GM23338 (cell line): ENCODE measurements at regions not wholly inside any gene's neighbourhood (a gene's known extent, or its start where the extent isn't known, plus 50 kb on each side); places are given as distances from the start of the nearest gene placed in this dataset.

Source experiments
- ATAC-seq: fragments of 200-7000 bp; cut with Tn5 transposase; 3 replicates; pipeline ENCODE4 v1.9.1; 2020
- DNase-seq: peaks from one replicate; pipeline ENCODE4 v3.0.0-alpha.2; 2015; ENCODE audit warnings: low spot score
- H2AFZ ChIP-seq: fragments of 200-600 bp; sonication (generic); 2 replicates; pipeline ENCODE4 v1.8.0; 2016; ENCODE audit warnings: antibody characterized with exemption, mild to moderate bottlenecking, moderate library complexity
- H3F3A ChIP-seq: fragments of 200-600 bp; sonication (generic); replicated peaks from 2 replicates; pipeline ENCODE4 v1.8.0; 2017; ENCODE audit warnings: antibody characterized with exemption, mixed run types, low read depth
- H3K27ac ChIP-seq: fragments of 200-600 bp; sonication (generic); 2 replicates; pipeline ENCODE4 v1.6.1; 2016; ENCODE audit warnings: low read depth
- H3K27me3 ChIP-seq: fragments of 200-600 bp; sonication (generic); 2 replicates; pipeline ENCODE4 v1.8.0; 2016; ENCODE audit warnings: mild to moderate bottlenecking, mixed run types, moderate library complexity; ENCODE audit not compliant: insufficient read depth
- H3K36me3 ChIP-seq: fragments of 200-600 bp; sonication (generic); 2 replicates; pipeline ENCODE4 v1.8.0; 2016; ENCODE audit warnings: mild to moderate bottlenecking; ENCODE audit not compliant: insufficient read depth
- H3K4me1 ChIP-seq: fragments of 200-600 bp; sonication (generic); 2 replicates; pipeline ENCODE4 v1.8.0; 2016; ENCODE audit warnings: mild to moderate bottlenecking, moderate library complexity; ENCODE audit not compliant: insufficient read depth
- H3K4me2 ChIP-seq: fragments of 200-600 bp; sonication (generic); 2 replicates; pipeline ENCODE4 v1.7.1; 2017; ENCODE audit warnings: mixed run types
- H3K4me3 ChIP-seq: fragments of 200-600 bp; sonication (generic); 2 replicates; pipeline ENCODE4 v1.6.1; 2016; ENCODE audit warnings: mixed run types
- H3K79me2 ChIP-seq: fragments of 200-600 bp; sonication (generic); replicated peaks from 2 replicates; pipeline ENCODE4 v1.8.0; 2017; ENCODE audit warnings: mild to moderate bottlenecking; ENCODE audit not compliant: insufficient read depth
- H3K9me2 ChIP-seq: fragments of 200-600 bp; sonication (generic); 2 replicates; pipeline ENCODE4 v1.8.0; 2017; ENCODE audit not compliant: insufficient read depth
- H4K20me1 ChIP-seq: fragments of 200-600 bp; sonication (generic); replicated peaks from 2 replicates; pipeline ENCODE4 v1.8.0; 2017; ENCODE audit warnings: mild to moderate bottlenecking; ENCODE audit not compliant: insufficient read depth
- H3K27ac Mint-ChIP-seq: 2 replicates; pipeline ENCODE4 v1.8.0; 2020; ENCODE audit warnings: inconsistent platforms, mild to moderate bottlenecking, moderate library complexity, mixed read lengths
- H3K27me3 Mint-ChIP-seq: 3 replicates; pipeline ENCODE4 v1.8.0; 2022; ENCODE audit warnings: low read depth, mild to moderate bottlenecking, moderate library complexity, mixed read lengths, inconsistent platforms; ENCODE audit not compliant: insufficient read depth, poor library complexity
- H3K36me3 Mint-ChIP-seq: 3 replicates; pipeline ENCODE4 v1.8.0; 2021; ENCODE audit warnings: low read depth, mild to moderate bottlenecking, inconsistent platforms, moderate library complexity, mixed read lengths
- H3K4me1 Mint-ChIP-seq: 3 replicates; pipeline ENCODE4 v1.8.0; 2020; ENCODE audit warnings: mild to moderate bottlenecking, inconsistent platforms, mixed read lengths
- H3K4me3 Mint-ChIP-seq: 3 replicates; pipeline ENCODE4 v1.8.0; 2021; ENCODE audit warnings: moderate library complexity, mild to moderate bottlenecking, inconsistent platforms, mixed read lengths
- H3K9me3 Mint-ChIP-seq: 3 replicates; pipeline ENCODE4 v1.8.0; 2020; ENCODE audit warnings: moderate library complexity, mild to moderate bottlenecking, inconsistent platforms, mixed read lengths
- CREB1 ChIP-seq: fragments of 250-450 bp; sonication (Bioruptor Pico); IDR thresholded peaks from 2 replicates; pipeline ENCODE4 v1.5.0; 2020; ENCODE audit warnings: low read depth, mild to moderate bottlenecking, moderate library complexity
- EZH2phosphoT487 ChIP-seq: fragments of 200-600 bp; sonication (generic); IDR thresholded peaks from one replicate; pipeline ENCODE4 v1.8.1; 2018; ENCODE audit warnings: antibody characterized with exemption; ENCODE audit not compliant: unreplicated experiment
- JUNB ChIP-seq: IDR thresholded peaks from one replicate; pipeline ENCODE4 v1.6.1; 2016; ENCODE audit warnings: antibody characterized with exemption; ENCODE audit not compliant: unreplicated experiment
- NANOG ChIP-seq: IDR thresholded peaks from 2 replicates; pipeline ENCODE4 v1.6.1; 2016; ENCODE audit warnings: antibody characterized with exemption, borderline replicate concordance
- POLR2AphosphoS5 ChIP-seq: IDR thresholded peaks from 2 replicates; pipeline ENCODE4 v1.6.1; 2016; ENCODE audit warnings: antibody characterized with exemption, low read depth
- STAT1 ChIP-seq: IDR thresholded peaks from one replicate; pipeline ENCODE4 v1.6.1; 2016; ENCODE audit warnings: antibody characterized with exemption; ENCODE audit not compliant: unreplicated experiment
- ZNF114 ChIP-seq: fragments of 250-450 bp; sonication (Bioruptor Pico); IDR thresholded peaks from 2 replicates; pipeline ENCODE4 v1.5.0; 2020; ENCODE audit warnings: mild to moderate bottlenecking, moderate library complexity
- TF ChIP-seq, protein P1 (sequence below): fragments of 250-450 bp; sonication (Bioruptor Pico); IDR thresholded peaks from 2 replicates; pipeline ENCODE4 v1.5.0; 2020; ENCODE audit warnings: mild to moderate bottlenecking, moderate library complexity
- TF ChIP-seq, protein P2 (sequence below), 2 experiments: fragments of 200-600 bp in 1 of 2; sonication (generic) in 1 of 2; conservative IDR thresholded peaks; 2 replicates each; pipeline versions ENCODE4 v1.5.1 to v1.6.1; 2016 to 2017; ENCODE audit warnings: antibody characterized with exemption in 2 of 2, low read depth in 2 of 2, mild to moderate bottlenecking in 2 of 2, moderate library complexity in 1 of 2
- TF ChIP-seq, protein P3 (sequence below): IDR thresholded peaks from 2 replicates; pipeline ENCODE4 v1.6.1; 2016; ENCODE audit warnings: antibody characterized with exemption

DNA sequence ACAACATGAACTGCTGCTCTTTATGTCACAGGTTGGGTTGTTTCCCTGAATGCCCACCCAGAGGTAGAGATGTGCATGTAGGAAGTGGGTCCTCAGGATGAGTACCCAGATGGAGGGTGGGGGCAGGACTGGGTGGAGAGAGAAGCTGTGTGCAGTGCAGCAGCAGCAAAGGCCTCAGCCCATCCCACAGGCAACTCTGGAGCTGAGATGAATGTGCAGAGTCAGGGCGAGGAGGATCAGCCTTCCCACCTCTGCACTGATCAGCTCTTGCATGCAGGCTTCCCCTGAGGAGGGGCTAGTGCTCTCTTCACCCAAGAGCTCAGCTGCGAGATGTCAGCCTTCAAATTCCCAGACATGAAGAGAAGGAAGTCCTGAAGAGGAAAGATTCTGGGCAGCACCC is 326.2 kb upstream of the RAB6C start:
- H3K27ac Mint-ChIP-seq = no peak overlapping the region
- peaks cover 3% of the 10 kb centered on the region for H3K27me3 Mint-ChIP-seq
- Histone ChIP-seq H3K79me2 (no peaks in the 10 kb centered on the region), H3K36me3 (no peaks in the 10 kb centered on the region), H3K4me3 (no peak overlapping the region), H3K4me1 (no peaks in the 10 kb centered on the region), H2AFZ (peak overlapping the region; percentile 28; the same call in 1 of the 2 replicates), H4K20me1 (no peaks in the 10 kb centered on the region), H3K9me2 (peaks cover 6% of the 10 kb centered on the region), H3F3A (no peaks in the 10 kb centered on the region), H3K4me2 (no peak overlapping the region), H3K27ac (no peak overlapping the region), H3K27me3 (no peaks in the 10 kb centered on the region)
- ATAC-seq (peak; percentile 36; the same call in 2 of the 3 replicates), DNase-seq (no peak)
- TF ChIP-seq, protein P1, sequence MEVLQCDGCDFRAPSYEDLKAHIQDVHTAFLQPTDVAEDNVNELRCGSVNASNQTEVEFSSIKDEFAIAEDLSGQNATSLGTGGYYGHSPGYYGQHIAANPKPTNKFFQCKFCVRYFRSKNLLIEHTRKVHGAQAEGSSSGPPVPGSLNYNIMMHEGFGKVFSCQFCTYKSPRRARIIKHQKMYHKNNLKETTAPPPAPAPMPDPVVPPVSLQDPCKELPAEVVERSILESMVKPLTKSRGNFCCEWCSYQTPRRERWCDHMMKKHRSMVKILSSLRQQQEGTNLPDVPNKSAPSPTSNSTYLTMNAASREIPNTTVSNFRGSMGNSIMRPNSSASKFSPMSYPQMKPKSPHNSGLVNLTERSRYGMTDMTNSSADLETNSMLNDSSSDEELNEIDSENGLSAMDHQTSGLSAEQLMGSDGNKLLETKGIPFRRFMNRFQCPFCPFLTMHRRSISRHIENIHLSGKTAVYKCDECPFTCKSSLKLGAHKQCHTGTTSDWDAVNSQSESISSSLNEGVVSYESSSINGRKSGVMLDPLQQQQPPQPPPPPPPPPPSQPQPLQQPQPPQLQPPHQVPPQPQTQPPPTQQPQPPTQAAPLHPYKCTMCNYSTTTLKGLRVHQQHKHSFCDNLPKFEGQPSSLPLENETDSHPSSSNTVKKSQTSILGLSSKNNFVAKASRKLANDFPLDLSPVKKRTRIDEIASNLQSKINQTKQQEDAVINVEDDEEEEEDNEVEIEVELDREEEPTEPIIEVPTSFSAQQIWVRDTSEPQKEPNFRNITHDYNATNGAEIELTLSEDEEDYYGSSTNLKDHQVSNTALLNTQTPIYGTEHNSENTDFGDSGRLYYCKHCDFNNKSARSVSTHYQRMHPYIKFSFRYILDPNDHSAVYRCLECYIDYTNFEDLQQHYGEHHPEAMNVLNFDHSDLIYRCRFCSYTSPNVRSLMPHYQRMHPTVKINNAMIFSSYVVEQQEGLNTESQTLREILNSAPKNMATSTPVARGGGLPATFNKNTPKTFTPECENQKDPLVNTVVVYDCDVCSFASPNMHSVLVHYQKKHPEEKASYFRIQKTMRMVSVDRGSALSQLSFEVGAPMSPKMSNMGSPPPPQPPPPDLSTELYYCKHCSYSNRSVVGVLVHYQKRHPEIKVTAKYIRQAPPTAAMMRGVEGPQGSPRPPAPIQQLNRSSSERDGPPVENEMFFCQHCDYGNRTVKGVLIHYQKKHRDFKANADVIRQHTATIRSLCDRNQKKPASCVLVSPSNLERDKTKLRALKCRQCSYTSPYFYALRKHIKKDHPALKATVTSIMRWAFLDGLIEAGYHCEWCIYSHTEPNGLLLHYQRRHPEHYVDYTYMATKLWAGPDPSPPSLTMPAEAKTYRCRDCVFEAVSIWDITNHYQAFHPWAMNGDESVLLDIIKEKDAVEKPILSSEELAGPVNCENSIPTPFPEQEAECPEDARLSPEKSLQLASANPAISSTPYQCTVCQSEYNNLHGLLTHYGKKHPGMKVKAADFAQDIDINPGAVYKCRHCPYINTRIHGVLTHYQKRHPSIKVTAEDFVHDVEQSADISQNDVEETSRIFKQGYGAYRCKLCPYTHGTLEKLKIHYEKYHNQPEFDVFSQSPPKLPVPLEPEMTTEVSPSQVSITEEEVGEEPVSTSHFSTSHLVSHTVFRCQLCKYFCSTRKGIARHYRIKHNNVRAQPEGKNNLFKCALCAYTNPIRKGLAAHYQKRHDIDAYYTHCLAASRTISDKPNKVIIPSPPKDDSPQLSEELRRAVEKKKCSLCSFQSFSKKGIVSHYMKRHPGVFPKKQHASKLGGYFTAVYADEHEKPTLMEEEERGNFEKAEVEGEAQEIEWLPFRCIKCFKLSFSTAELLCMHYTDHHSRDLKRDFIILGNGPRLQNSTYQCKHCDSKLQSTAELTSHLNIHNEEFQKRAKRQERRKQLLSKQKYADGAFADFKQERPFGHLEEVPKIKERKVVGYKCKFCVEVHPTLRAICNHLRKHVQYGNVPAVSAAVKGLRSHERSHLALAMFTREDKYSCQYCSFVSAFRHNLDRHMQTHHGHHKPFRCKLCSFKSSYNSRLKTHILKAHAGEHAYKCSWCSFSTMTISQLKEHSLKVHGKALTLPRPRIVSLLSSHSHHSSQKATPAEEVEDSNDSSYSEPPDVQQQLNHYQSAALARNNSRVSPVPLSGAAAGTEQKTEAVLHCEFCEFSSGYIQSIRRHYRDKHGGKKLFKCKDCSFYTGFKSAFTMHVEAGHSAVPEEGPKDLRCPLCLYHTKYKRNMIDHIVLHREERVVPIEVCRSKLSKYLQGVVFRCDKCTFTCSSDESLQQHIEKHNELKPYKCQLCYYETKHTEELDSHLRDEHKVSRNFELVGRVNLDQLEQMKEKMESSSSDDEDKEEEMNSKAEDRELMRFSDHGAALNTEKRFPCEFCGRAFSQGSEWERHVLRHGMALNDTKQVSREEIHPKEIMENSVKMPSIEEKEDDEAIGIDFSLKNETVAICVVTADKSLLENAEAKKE (CRISPR knock-in tag) = no peak
- TF ChIP-seq EZH2phosphoT487 = no peak
- TF ChIP-seq, protein P2, sequence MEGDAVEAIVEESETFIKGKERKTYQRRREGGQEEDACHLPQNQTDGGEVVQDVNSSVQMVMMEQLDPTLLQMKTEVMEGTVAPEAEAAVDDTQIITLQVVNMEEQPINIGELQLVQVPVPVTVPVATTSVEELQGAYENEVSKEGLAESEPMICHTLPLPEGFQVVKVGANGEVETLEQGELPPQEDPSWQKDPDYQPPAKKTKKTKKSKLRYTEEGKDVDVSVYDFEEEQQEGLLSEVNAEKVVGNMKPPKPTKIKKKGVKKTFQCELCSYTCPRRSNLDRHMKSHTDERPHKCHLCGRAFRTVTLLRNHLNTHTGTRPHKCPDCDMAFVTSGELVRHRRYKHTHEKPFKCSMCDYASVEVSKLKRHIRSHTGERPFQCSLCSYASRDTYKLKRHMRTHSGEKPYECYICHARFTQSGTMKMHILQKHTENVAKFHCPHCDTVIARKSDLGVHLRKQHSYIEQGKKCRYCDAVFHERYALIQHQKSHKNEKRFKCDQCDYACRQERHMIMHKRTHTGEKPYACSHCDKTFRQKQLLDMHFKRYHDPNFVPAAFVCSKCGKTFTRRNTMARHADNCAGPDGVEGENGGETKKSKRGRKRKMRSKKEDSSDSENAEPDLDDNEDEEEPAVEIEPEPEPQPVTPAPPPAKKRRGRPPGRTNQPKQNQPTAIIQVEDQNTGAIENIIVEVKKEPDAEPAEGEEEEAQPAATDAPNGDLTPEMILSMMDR (conservative IDR thresholded peaks at IDR 0.05; ENCODE audit: low read depth in 2 of 2) = no peak
- TF ChIP-seq CREB1 (CRISPR knock-in tag) = no peak
- no peak for TF ChIP-seq ZNF114 (CRISPR knock-in tag)
- no peak for TF ChIP-seq POLR2AphosphoS5
- TF ChIP-seq STAT1 = no peak
- TF ChIP-seq JUNB = no peak
- TF ChIP-seq, protein P3, sequence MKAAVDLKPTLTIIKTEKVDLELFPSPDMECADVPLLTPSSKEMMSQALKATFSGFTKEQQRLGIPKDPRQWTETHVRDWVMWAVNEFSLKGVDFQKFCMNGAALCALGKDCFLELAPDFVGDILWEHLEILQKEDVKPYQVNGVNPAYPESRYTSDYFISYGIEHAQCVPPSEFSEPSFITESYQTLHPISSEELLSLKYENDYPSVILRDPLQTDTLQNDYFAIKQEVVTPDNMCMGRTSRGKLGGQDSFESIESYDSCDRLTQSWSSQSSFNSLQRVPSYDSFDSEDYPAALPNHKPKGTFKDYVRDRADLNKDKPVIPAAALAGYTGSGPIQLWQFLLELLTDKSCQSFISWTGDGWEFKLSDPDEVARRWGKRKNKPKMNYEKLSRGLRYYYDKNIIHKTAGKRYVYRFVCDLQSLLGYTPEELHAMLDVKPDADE = no peak
- TF ChIP-seq NANOG = no peak
- no peaks in the 10 kb centered on the region for H3K36me3 Mint-ChIP-seq
- H3K9me3 Mint-ChIP-seq = no peaks in the 10 kb centered on the region
- H3K4me3 Mint-ChIP-seq = no peak overlapping the region
- 0 out of 3 replicates have a peak, but pooled peaks cover 2% of the 10 kb centered on the region for H3K4me1 Mint-ChIP-seq
